ENCODE measurements at regions not wholly inside any gene's neighbourhood (a gene's known extent, or its start where the extent isn't known, plus 50 kb on each side); places are given as distances from the start of the nearest gene placed in this dataset.
"Not testable (repeated sequence)": the region's sequence is repeated elsewhere in the genome, so short reads cannot be mapped to it uniquely, and the experiment has no call there.

DNA sequence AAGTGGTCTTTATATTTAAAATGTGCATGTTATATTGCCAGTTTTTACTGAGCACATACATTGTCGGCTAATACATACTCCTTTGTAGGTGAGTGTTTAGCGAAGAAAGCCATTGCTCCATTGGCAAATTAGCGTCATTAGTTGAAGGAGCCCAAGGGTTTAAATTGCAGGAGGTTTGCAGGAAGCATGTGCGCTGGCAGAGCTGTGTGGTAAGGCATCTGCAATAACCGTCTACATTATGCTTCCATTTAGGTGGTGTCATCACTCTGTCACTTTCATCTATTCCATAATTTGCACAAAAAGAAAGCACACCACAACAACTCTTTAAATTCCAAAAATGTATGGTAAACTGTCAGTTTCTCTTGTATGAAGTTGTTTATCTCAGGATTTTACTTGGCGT, 82.8 kb upstream of the BDP1 start:
- not testable (repeated sequence) for TF ChIP-seq TOX (CRISPR knock-in tag; IDR thresholded peaks at IDR 0.05; ENCODE audit: borderline replicate concordance); ARNTL (CRISPR knock-in tag; IDR thresholded peaks at IDR 0.05; ENCODE audit: borderline replicate concordance, low read depth); OSR1 (CRISPR knock-in tag; IDR thresholded peaks at IDR 0.05); ZNF70 (CRISPR knock-in tag; IDR thresholded peaks at IDR 0.05); TCF4 (CRISPR knock-in tag; IDR thresholded peaks at IDR 0.05; ENCODE audit: borderline replicate concordance); ZFP30 (CRISPR knock-in tag; IDR thresholded peaks at IDR 0.05); CSDC2 (CRISPR knock-in tag; IDR thresholded peaks at IDR 0.05); ZNF8 (CRISPR knock-in tag; IDR thresholded peaks at IDR 0.05); PPARA (CRISPR knock-in tag; IDR thresholded peaks at IDR 0.05; ENCODE audit: borderline replicate concordance)
- TF ChIP-seq, protein P1, sequence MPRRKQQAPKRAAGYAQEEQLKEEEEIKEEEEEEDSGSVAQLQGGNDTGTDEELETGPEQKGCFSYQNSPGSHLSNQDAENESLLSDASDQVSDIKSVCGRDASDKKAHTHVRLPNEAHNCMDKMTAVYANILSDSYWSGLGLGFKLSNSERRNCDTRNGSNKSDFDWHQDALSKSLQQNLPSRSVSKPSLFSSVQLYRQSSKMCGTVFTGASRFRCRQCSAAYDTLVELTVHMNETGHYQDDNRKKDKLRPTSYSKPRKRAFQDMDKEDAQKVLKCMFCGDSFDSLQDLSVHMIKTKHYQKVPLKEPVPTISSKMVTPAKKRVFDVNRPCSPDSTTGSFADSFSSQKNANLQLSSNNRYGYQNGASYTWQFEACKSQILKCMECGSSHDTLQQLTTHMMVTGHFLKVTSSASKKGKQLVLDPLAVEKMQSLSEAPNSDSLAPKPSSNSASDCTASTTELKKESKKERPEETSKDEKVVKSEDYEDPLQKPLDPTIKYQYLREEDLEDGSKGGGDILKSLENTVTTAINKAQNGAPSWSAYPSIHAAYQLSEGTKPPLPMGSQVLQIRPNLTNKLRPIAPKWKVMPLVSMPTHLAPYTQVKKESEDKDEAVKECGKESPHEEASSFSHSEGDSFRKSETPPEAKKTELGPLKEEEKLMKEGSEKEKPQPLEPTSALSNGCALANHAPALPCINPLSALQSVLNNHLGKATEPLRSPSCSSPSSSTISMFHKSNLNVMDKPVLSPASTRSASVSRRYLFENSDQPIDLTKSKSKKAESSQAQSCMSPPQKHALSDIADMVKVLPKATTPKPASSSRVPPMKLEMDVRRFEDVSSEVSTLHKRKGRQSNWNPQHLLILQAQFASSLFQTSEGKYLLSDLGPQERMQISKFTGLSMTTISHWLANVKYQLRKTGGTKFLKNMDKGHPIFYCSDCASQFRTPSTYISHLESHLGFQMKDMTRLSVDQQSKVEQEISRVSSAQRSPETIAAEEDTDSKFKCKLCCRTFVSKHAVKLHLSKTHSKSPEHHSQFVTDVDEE (CRISPR knock-in tag; IDR thresholded peaks at IDR 0.05) = not testable (repeated sequence)
